SK-N-SH (cell line): ENCODE measurements at regions not wholly inside any gene's neighbourhood (a gene's known extent, or its start where the extent isn't known, plus 50 kb on each side); places are given as distances from the start of the nearest gene placed in this dataset.
"Not testable (repeated sequence)": the region's sequence is repeated elsewhere in the genome, so short reads cannot be mapped to it uniquely, and the experiment has no call there.

ENCODE experiments used
- CTCF ChIA-PET: fragments of 300-600, 350-600 bp; formaldehyde crosslinking; extraction: SDS; loops from one replicate; lab custom pipeline; 2021; lab: Yijun Ruan, JAX
- POLR2A ChIA-PET: fragments of 350-600 bp; sonication (Branson Sonifier 250); formaldehyde crosslinking; extraction: SDS; loops from one replicate; lab custom pipeline; 2020; ENCODE audit warnings: antibody characterized with exemption, inconsistent platforms; lab: Yijun Ruan, JAX
- DNase-seq: peaks from one replicate; pipeline ENCODE4 v3.0.0; 2012
- H2AFZ ChIP-seq: fragments of 200-600 bp; sonication (generic); 2 replicates; pipeline ENCODE4 v1.8.1; 2016; ENCODE audit warnings: antibody characterized with exemption, mild to moderate bottlenecking, low read depth
- H3F3A ChIP-seq: fragments of 200-600 bp; sonication (generic); replicated peaks from 2 replicates; pipeline ENCODE3; 2016; ENCODE audit warnings: antibody characterized with exemption, mild to moderate bottlenecking; ENCODE audit not compliant: insufficient read depth
- H3K27ac ChIP-seq, 2 experiments: fragments of 200-500 bp in 1 of 2; fragments of 200-600 bp in 1 of 2; sonication (Bioruptor generic) in 1 of 2; sonication (generic), shearing (Covaris generic) in 1 of 2; 2 replicates each; pipeline versions ENCODE4 v1.5.1 to v1.6.1; 2014 to 2016; ENCODE audit warnings: low read depth in 2 of 2, inconsistent platforms in 1 of 2, low read length in 1 of 2, mild to moderate bottlenecking in 1 of 2, mixed read lengths in 1 of 2
- H3K27me3 ChIP-seq: fragments of 200-600 bp; sonication (generic), shearing (Covaris generic); 2 replicates; pipeline ENCODE4 v1.6.1; 2016; ENCODE audit warnings: mixed run types; ENCODE audit not compliant: insufficient read depth
- H3K36me3 ChIP-seq, 2 experiments: fragments of 200-500 bp in 1 of 2; fragments of 200-600 bp in 1 of 2; sonication (Bioruptor generic) in 1 of 2; sonication (generic) in 1 of 2; replicated peaks in 1 of 2; 2 replicates each; pipeline versions ENCODE3 to v1.5.1; 2014 to 2016; ENCODE audit warnings: low read length in 1 of 2, mild to moderate bottlenecking in 1 of 2; ENCODE audit not compliant: insufficient read depth in 2 of 2, control insufficient read depth in 1 of 2
- H3K4me1 ChIP-seq, 2 experiments: fragments of 200-500 bp in 1 of 2; fragments of 200-600 bp in 1 of 2; sonication (Bioruptor generic) in 1 of 2; sonication (generic), shearing (Covaris generic) in 1 of 2; 2 replicates each; pipeline versions ENCODE4 v1.5.1 to v1.6.1; 2014 to 2016; ENCODE audit warnings: low read depth in 1 of 2, low read length in 1 of 2, mixed run types in 1 of 2; ENCODE audit not compliant: insufficient read depth in 2 of 2, control insufficient read depth in 1 of 2
- H3K4me2 ChIP-seq: fragments of 200-600 bp; sonication (generic), shearing (Covaris generic); 2 replicates; pipeline ENCODE4 v1.6.1; 2017; ENCODE audit warnings: mixed run types
- H3K4me3 ChIP-seq, 2 experiments: fragments of 200-500 bp in 1 of 2; fragments of 200-600 bp in 1 of 2; sonication (Bioruptor generic) in 1 of 2; sonication (generic), shearing (Covaris generic) in 1 of 2; 2 replicates each; pipeline versions ENCODE4 v1.5.1 to v1.8.1; 2014 to 2016; ENCODE audit warnings: low read depth in 2 of 2, inconsistent platforms in 1 of 2, low read length in 1 of 2, mild to moderate bottlenecking in 1 of 2, mixed read lengths in 1 of 2, moderate library complexity in 1 of 2
- H3K79me2 ChIP-seq: fragments of 200-600 bp; sonication (generic); 2 replicates; pipeline ENCODE4 v1.8.1; 2017; ENCODE audit warnings: mild to moderate bottlenecking; ENCODE audit not compliant: insufficient read depth
- H3K9ac ChIP-seq: fragments of 200-600 bp; sonication (generic); 2 replicates; pipeline ENCODE4 v1.6.1; 2017; ENCODE audit warnings: mixed run types
- H3K9me2 ChIP-seq: fragments of 200-600 bp; sonication (generic); 2 replicates; pipeline ENCODE4 v1.6.1; 2017; ENCODE audit warnings: mixed run types
- H3K9me3 ChIP-seq: fragments of 200-600 bp; sonication (generic); 2 replicates; pipeline ENCODE4 v1.6.1; 2017; ENCODE audit warnings: mixed run types, mild to moderate bottlenecking, moderate library complexity
- H4K20me1 ChIP-seq: fragments of 200-600 bp; sonication (generic); 2 replicates; pipeline ENCODE4 v1.6.1; 2017; ENCODE audit warnings: mild to moderate bottlenecking, mixed run types; ENCODE audit not compliant: insufficient read depth
- CTCF ChIP-seq: fragments of 200-600 bp; sonication (generic); IDR thresholded peaks from 2 replicates; pipeline ENCODE4 v1.6.1; 2017; ENCODE audit warnings: antibody characterized with exemption, mild to moderate bottlenecking, moderate library complexity
- EZH2phosphoT487 ChIP-seq: fragments of 200-600 bp; sonication (generic); IDR thresholded peaks from 2 replicates; pipeline ENCODE4 v1.6.1; 2017; ENCODE audit warnings: low read depth, mixed run types, mild to moderate bottlenecking, antibody characterized with exemption, moderate library complexity, borderline replicate concordance
- FOXM1 ChIP-seq: IDR thresholded peaks from 2 replicates; pipeline ENCODE4 v1.4.0; 2012; ENCODE audit warnings: low read depth, mild to moderate bottlenecking
- GABPA ChIP-seq: IDR thresholded peaks from 2 replicates; pipeline ENCODE4 v1.4.0; 2012; ENCODE audit warnings: low read depth, mild to moderate bottlenecking
- GATA2 ChIP-seq: sonication (generic); formaldehyde crosslinking; IDR thresholded peaks from 2 replicates; pipeline ENCODE4 v1.5.0; 2020; ENCODE audit warnings: mild to moderate bottlenecking, missing genetic modification reagents
- MEF2A ChIP-seq: IDR thresholded peaks from 2 replicates; pipeline ENCODE4 v1.4.0; 2012; ENCODE audit warnings: low read depth, borderline replicate concordance
- NRF1 ChIP-seq: IDR thresholded peaks from 2 replicates; pipeline ENCODE4 v1.6.1; 2012; ENCODE audit warnings: low read depth, mild to moderate bottlenecking, low read length
- PBX3 ChIP-seq: IDR thresholded peaks from 2 replicates; pipeline ENCODE4; 2012
- RAD21 ChIP-seq: IDR thresholded peaks from 2 replicates; pipeline ENCODE4 v1.6.1; 2012; ENCODE audit warnings: mild to moderate bottlenecking, low read length
- SIN3A ChIP-seq: IDR thresholded peaks from 2 replicates; pipeline ENCODE4 v1.6.1; 2012; ENCODE audit warnings: low read depth, mild to moderate bottlenecking, low read length, moderate library complexity, borderline replicate concordance
- ZBTB33 ChIP-seq: IDR thresholded peaks from 2 replicates; pipeline ENCODE4 v1.4.0; 2012; ENCODE audit warnings: low read depth, borderline replicate concordance
- WGBS: methylation state at CpG from one replicate; pipeline ENCODE4 v1.1.6; 2017; ENCODE audit warnings: low lambda C conversion rate; 5-methylcytosine and 5-hydroxymethylcytosine counted together

- TF ChIP-seq RAD21: no peak
- TF ChIP-seq ZBTB33: no peak
- TF ChIP-seq SIN3A: no peak
- TF ChIP-seq EZH2phosphoT487: no peak
- no peak for TF ChIP-seq MEF2A
- no peak for TF ChIP-seq FOXM1
- TF ChIP-seq GABPA: no peak
- no peak for TF ChIP-seq CTCF
- no peak for TF ChIP-seq PBX3
Observed at GRCh38 chr4:161280929-161281328, 882.9 kb downstream of the FSTL5 start (continued).

- H3K9me2 ChIP-seq: no peaks in the 10 kb centered on the region; the same call in 1 of the 2 replicates
Observed at GRCh38 chr4:161279095-161279494, 884.7 kb downstream of the FSTL5 start.

GRCh38 chr4:161277150-161277787 is 886.5 kb downstream of the FSTL5 start:
- H3K79me2 ChIP-seq, H3K9ac ChIP-seq, H2AFZ ChIP-seq, H3K9me3 ChIP-seq, H3K27me3 ChIP-seq, POLR2A ChIA-PET, H4K20me1 ChIP-seq, CTCF ChIA-PET, H3K27ac ChIP-seq, H3K9me2 ChIP-seq, DNase-seq, H3K4me2 ChIP-seq, H3K4me3 ChIP-seq, H3K4me1 ChIP-seq, H3K36me3 ChIP-seq, H3F3A ChIP-seq: not testable (repeated sequence)
- WGBS: 71% methylated on average over 12 of the region's 44 CpGs

More at GRCh38 chr4:161279095-161279494, 884.7 kb downstream of the FSTL5 start:
- Histone ChIP-seq H3K27ac (no peak overlapping the region), H3K27me3 (no peaks in the 10 kb centered on the region)
- TF ChIP-seq CTCF (no peak), GATA2 (CRISPR knock-in tag) (no peak), NRF1 (no peak), GABPA (no peak)
- TF ChIP-seq, all 33 proteins: peak for 0
- Histone ChIP-seq H3K9ac (no peak overlapping the region), H3F3A (no peaks in the 10 kb centered on the region), H3K4me3 (no peak overlapping the region), H3K4me1 (no peaks in the 10 kb centered on the region), H3K36me3 (no peaks in the 10 kb centered on the region), H3K4me2 (no peak overlapping the region), H3K79me2 (no peaks in the 10 kb centered on the region), H4K20me1 (no peaks in the 10 kb centered on the region), H2AFZ (no peak overlapping the region), H3K9me3 (no peaks in the 10 kb centered on the region)
- CTCF ChIA-PET: interaction anchor here (1.2 kb wide), 1 partner anchor 890 kb away, joined by 3 read pairs; no protein-coding TSS in a partner anchor
- POLR2A ChIA-PET: no interaction called here
- DNase-seq: no peak
- 21% methylated on average over 2 of the region's 2 CpGs for WGBS
